HT-29 (cell line): ENCODE measurements at regions not wholly inside any gene's neighbourhood (a gene's known extent, or its start where the extent isn't known, plus 50 kb on each side); places are given as distances from the start of the nearest gene placed in this dataset.

Experiments used
- DNase-seq: peaks from one replicate; pipeline ENCODE4 v3.0.0-alpha.2; 2015; ENCODE audit warnings: low spot score

GRCh38 chr6:163726037-163726695, 311.6 kb downstream of the QKI start:
- no peak for DNase-seq

GRCh38 chr6:163725008-163725941, 310.8 kb downstream of the QKI start:
- no peak for DNase-seq

- no peak for DNase-seq
Measured at GRCh38 chr6:163724196-163724595, 309.7 kb downstream of the QKI start.

- DNase-seq: no peak
Measured at GRCh38 chr6:163723759-163724158, 309.2 kb downstream of the QKI start.

GRCh38 chr6:163721922-163722692, 307.6 kb downstream of the QKI start:
- no peak for DNase-seq

- no peak for DNase-seq
Measured at GRCh38 chr6:163721435-163721834, 306.9 kb downstream of the QKI start.

GRCh38 chr6:163720460-163721235, 306.1 kb downstream of the QKI start:
- no peak for DNase-seq

- no peak for DNase-seq
Measured at GRCh38 chr6:163720005-163720404, 305.5 kb downstream of the QKI start.

- no peak for DNase-seq
Measured at GRCh38 chr6:163719028-163719742, 304.7 kb downstream of the QKI start.

GRCh38 chr6:163718537-163718936, 304.0 kb downstream of the QKI start:
- no peak for DNase-seq

- DNase-seq: no peak
Measured at GRCh38 chr6:163717106-163717764, 302.7 kb downstream of the QKI start.

GRCh38 chr6:163716690-163717089, 302.2 kb downstream of the QKI start:
- no peak for DNase-seq

GRCh38 chr6:163715846-163716245, 301.3 kb downstream of the QKI start:
- no peak for DNase-seq

- DNase-seq: no peak
Measured at GRCh38 chr6:163714179-163714578, 299.7 kb downstream of the QKI start.

GRCh38 chr6:163712981-163713380, 298.5 kb downstream of the QKI start:
- no peak for DNase-seq

GRCh38 chr6:163712566-163712961, 298.0 kb downstream of the QKI start:
- DNase-seq: no peak

- peak; percentile 30 for DNase-seq
Measured at GRCh38 chr6:163711615-163712565, 297.4 kb downstream of the QKI start.

GRCh38 chr6:163710532-163711470, 296.3 kb downstream of the QKI start:
- no peak for DNase-seq
